DMS153 treated with DMSO at 0.1 percent for 48 hours (cell line): ENCODE measurements at regions not wholly inside any gene's neighbourhood (a gene's known extent, or its start where the extent isn't known, plus 50 kb on each side); places are given as distances from the start of the nearest gene placed in this dataset.
A peak's percentile ranks its signal among the peaks of the same experiment; 100 is the strongest.

Source experiments
- DNase-seq: peaks from one replicate; lab custom pipeline; 2025; ENCODE audit not compliant: unreplicated experiment; lab: John Stamatoyannopoulos, UW

DNA sequence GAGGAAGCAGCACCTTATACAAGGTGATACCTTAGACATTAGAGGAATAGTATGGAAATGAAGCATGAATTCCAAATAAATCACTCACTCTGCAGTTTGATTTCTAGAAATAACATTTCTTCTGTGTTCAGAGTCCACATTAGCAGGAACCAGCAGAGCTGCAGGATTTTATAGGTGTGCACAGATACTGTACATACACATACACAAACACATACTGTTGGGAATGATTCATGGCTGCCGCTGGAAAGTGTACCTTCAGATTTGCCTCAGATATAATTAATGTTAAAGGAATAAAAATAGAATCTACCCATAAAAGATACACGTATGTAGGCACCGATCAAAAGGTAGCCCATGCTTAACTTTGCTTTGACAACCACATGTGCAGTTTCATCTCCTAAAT, 578.1 kb downstream of the CSNK1G3 start:
- DNase-seq = no peak

DNA sequence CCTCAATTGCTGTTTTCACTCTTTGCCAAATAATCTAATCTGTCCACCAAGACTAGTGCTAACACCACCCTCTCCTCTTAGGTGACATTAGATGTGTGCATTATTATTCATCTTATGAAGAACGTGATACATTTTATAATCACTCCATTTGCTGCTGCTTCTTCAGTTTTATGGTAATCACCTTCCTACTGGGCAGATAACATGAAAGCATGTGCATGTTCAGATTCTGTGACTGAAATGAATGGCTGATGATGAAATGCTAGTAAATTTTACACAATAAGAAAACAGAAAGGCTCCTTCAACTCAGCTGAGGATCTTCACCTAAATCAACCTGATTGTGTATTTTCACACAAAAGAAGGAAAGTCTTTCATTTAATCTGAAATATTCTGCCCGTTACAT, 577.6 kb downstream of the CSNK1G3 start:
- no peak for DNase-seq

DNA sequence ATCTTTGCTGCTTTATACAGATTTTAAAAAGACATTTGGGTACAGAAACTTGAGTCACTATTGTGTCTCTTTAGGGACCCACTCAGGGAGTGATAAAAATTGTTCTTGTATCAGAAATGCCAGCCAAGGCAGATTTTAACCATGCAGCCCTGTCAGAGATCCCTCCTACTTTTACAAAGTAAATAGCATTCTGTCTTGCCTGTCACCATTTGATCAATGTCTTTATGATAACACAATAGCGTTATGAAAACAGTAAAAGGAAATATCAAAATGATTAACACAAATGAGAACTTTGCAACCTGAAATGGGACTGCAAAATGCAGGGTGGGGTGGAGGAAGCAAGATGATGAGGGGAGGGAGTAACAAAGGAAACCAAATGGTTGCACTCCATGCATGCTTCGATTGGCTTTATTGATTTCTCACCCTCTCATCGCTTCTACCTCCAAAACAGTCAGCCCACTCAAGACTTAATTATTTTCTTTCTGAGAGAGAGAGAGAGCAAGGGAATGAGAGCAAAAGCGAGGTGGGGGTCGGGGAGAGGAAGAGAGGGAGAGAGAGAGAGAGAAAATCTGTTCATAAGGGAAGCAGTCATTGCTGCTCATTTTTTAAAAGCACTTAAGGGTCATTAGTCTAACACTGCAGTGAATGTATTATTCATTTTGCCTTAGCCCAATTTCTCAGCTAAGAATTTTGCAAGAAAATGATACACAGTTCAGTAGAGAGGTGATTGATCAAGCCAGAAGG, 576.5 kb downstream of the CSNK1G3 start:
- no peak for DNase-seq

DNA sequence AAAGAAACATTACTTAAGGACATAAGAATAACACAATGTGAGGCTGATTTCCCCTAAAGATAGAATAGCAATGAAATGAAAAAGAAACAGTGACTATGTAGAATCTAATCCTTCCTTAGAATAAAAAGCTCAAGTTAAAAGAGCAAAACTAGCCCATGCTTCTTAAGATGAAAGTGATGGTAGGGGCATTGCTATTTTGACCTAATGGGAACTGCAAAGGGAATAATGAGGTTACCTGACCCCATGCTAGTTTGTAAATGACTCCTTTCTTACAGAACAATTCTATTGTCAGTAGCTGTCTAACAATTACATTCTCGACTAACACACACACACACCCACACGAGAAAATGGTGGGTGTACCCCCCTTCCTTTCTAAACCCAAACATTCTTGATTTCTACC, 575.8 kb downstream of the CSNK1G3 start:
- DNase-seq = no peak

DNA sequence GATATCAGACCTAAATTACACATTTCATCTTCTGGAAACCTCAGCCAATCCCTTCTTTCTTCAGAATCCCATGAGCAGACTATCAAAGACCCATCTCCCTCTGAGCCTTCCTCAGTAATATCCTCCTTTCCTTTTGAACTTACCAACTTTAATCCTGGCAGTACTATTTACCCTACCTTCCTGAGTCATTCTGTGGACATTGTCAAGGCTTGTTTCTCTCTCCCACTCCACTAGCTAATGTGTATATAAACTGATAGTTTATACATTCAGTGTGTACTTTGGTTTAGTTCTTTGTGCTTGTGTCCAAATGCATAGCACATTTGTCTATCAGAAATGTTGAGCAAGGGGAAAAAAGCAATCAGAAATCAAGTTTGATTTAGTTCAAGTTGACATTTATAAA, 568.3 kb downstream of the CSNK1G3 start:
- DNase-seq = peak; percentile 21

DNA sequence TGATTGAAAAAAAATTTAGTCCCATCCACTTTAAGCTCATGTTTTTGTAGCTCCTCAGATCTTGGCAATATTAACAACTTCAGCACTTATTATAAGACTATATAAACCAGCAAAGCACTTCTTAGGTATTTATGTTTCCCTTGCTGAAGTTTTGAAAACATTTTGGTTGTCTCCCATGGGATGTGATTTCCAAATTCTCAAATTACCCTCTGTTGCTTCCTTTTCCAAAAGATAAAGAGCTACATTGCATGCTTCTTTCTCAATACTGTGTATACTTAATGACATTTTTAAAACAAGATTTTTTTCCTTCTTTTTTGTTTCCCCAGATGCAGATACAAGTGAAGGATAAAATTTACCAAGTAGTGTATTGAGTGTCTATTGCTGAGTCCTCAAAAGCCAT, 567.1 kb downstream of the CSNK1G3 start:
- DNase-seq = no peak

DNA sequence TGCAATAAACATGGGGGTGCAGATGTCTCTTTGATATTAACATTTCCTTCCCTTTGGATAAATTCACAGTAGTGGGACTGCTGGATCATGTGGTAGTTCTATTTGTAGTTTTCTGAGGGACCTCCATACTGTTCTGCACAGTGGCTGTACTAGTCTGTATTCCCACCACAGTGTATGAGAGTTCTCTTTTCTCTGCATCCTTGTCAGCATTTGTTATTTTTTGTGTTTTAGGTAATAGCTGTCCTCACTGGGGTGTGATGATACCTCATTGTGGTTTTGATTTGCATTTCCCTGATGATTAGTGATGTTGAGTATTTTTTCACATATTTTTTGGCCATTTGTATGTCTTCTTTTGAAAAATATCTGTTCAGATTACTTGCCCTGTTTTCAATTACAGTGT, 562.5 kb downstream of the CSNK1G3 start:
- no peak for DNase-seq

DNA sequence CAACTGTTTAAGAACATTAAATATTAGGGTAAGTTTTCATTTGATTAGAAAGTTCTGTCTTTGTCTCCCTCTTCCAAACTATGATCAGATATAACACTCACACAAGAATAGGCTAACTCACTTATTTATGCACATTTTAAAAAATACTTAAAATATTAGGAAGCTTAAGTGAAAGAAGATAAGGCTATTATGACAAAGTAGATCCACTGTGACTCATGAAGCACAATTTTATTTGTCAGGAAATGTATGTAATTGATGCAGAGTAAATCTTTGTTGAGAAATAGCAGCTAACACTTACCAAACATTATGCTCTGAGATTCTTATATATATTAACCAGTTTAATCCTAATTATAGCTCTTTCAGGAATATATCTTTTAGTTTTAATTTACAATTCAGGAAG, 560.6 kb downstream of the CSNK1G3 start:
- no peak for DNase-seq

DNA sequence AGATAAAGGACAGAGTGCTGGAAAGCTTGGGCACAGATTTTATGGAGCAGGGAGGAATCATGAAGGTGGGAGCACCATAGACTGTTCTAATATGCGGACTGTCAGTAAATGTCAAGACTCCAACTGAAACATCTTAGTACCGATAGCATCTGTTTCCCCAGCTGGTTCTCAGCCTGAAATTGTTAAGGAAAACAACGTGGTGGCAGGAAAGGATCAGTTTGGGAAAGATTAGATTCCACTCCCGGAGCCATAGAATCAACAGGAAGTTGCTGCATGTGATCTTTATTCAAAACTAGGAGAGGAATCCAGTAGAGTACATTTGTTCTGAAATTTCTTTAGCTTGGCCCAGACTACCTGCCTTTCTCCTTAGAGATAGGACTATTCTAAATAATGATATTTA, 559.1 kb downstream of the CSNK1G3 start:
- DNase-seq = no peak

DNA sequence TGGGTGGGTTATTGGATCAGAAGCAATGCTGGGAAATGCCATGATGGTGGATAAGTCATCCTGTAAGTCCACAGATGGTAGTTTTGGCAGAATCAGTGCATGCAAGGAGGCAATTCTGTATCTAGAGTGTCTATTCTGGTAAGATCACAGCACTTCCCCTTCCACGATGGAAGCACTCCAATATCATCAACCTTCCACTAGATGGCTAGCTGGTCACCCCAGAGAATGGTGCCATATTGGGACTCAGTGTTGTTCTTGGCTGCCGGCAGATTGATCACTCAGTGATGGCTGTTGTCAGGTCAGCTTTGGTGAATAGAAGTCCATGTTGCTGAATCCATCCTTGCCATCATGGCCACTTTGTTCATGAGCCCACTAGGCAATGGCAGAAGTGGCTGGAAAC, 553.5 kb downstream of the CSNK1G3 start:
- no peak for DNase-seq

DNA sequence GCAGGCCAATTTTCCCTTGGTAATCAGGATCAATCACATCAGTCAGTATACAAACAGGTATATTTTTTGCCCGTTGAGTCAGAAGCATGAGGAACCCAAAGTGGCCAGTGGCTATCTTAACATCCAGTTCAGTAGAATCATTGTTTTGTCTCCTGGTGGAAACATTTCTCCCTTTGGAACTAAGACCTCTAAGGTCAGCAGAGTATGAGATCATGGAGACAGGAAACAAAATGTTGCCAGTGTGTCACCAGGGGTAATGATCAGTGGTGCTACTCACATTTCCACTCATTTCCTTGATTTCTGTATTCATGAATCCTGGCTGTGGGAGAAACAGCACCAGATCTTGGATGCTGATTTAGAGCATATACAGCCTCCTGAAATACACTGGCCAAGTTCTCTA, 553.0 kb downstream of the CSNK1G3 start:
- no peak for DNase-seq

DNA sequence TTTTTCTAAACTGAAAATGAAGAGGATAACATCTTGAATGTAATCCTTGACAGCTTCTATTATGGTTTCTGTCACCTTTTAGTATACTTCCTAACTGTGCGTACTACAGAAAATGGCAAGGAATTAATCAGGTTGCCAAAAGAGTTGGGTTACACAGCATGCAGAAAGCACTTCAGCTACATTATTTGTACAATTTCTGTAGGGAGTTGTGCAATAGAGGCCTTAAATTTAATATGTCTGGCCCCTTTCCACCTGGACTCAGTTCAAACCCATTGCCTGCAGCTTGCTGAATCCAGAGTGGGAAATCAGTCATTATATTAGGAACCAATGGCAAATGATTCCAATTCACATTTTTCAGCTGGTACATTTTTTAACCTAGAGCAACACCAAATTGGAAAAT, 549.7 kb downstream of the CSNK1G3 start:
- peak; percentile 52 for DNase-seq

DNA sequence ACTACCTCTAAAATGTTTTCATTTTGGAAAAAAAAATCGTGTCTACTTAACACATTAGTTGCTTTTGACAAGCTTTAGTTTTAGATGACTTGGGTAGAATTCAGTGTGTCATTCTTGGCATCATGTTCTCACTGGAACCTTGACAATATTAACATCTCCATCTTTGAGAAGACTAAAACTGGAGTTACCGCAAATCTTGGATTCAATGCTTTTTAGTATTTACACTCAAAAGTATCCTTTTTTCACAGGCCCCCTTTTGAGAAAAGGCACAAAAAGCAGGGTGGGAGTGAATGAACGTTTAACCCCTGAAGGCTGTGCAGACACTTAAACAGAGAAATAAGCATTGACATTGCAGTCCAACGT, 549.1 kb downstream of the CSNK1G3 start:
- no peak for DNase-seq

DNA sequence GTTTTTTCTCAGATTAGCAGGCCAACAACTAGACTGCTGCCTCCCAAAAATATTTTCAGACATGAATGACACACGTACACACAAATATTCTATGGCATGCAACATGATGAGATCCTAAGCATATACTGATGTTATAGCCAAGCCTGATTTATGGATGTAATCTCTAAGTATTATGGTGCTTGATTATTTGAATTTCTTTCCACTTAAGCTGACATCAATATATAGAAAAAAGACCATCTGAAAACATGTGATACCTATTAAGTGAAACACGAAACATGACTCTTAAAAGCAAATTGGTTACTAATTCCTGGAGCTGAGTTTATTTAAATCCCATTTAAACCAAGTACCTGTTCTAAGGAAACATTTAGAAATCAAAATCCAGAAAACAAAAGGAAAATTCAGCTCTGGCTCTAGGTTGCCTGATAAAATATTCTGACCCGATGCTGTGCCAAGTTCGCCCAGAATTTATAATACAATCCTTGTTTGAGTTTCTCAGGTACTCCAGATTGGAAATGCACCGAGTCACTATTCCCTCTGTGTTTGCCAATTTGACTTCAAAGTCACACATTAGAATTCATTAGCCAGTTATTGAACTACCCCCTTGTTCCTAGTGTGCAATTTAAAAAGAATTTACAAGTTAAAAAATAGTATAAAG, 548.6 kb downstream of the CSNK1G3 start:
- DNase-seq = no peak

DNA sequence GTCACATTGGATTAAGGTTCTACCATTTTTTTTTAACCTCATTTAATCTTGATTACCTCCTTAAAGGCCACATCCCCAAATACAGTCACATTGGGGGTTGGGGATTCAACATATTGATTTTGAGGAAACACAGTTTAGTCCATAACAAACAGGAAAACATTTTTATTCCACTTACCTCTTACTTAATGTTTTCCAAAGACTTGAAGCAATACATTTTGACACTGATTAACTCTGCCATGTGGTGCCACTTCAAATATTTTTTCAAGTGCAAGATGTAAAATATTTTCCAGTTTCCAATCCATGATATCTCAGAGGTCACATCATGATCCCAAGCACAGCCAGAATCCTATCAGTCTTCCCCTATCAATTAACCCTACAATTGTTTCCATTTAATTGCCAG, 548.0 kb downstream of the CSNK1G3 start:
- no peak for DNase-seq

DNA sequence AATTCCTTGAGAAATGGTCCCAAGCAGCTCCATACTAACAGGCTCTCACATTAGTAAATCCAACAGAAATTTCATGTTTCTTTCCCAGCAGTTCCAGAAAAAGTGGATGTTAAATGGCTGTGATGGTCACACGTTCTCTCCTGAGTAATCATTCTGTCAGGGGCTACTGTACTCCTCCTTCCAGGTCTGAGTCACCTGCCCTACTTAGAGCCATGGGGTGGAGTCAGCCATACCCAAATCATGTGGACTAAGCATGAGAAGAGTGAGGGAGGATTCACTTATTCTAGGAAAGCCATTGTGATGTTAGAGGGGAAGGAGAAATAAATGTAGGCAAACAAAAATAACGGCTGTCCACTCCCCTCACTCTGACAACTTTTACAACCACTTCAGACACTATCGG, 547.2 kb downstream of the CSNK1G3 start:
- no peak for DNase-seq

DNA sequence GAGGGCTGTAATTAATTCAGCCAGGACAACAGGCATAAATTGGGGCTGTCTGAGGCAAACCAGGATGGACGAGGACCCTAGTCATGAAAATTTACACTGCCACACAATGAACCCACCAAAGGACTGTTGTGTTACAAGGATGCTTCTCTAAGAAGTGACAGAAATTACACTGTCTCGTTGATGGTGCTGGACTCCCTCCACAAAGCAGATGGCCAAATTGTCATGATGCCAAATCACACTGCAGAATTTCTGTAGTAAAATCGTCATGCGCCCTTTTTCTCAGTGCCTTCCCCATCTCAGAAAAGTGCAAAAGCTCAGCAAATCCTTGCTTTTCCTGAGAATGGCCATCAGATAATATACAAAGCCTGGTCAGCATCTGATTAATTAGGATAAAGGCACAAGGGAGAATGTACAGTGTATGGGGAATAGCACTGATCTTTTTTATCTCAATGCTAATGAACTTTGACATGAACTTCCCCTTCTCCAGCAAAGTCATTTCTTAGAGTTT, 545.8 kb downstream of the CSNK1G3 start:
- no peak for DNase-seq

DNA sequence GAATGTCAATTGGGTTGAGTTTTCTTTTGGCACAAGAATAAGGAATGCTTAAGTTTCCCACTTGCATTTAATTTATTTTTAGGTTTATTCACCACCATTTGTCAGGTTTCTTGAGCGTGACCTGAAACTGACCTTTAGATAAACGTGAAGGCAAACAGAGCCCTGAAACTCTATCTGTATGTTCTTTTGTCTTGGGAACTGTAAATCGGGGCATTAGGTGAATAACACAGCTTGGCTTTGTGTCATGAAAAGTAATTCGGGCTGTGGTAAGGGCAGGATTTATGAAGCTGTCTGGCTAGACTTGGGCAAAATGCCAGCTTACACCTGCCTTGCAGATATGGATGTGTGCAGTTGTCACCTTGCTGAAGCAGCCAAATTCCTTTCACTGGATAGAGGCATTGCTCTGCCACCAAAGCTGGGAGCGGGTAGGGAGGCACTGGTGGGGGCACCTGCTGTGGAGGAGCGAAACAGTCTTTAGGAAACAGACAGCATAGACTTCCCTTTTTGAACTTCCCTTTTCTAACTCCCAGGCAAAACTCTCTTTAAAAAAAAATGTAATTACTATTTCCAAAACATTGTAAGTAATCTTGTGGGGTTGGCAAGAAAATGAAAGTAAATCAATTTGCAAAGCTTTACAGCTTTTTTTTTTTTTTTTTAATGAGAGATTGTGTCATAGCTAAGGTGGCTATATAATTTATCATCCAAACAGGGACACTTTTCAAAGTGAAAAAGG, 545.2 kb downstream of the CSNK1G3 start:
- peak; percentile 67 for DNase-seq

DNA sequence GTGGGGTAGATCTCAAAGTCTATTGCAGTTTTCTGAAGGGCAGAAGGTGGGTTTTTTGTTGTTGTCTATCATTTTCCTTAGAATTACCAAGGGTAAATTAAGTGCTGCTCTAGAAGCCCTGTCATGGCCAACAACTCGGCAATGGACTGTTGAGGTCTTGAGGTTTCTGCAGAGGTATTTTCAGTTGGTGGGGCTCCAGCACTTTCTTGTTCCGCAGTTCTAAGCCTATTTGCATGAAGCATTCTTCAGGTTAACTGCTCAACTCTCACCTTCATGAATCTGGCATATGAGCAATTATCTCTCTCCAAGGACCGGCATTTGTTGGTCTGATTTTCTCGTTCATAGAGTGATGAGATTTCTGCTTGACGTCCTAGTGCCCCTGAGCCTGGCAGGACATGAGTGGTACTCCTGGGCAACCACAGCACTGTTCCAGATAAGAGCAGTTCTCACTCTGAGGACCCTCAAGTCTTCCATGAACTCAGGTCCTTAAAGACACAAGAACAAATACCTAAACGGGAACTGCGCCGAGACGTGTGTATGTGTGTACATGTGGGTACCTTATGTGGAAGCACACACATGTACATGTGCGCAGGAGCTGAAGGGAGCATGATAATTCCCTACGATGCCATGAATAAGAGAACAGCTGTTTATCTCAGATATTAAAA, 544.5 kb downstream of the CSNK1G3 start:
- DNase-seq = no peak

DNA sequence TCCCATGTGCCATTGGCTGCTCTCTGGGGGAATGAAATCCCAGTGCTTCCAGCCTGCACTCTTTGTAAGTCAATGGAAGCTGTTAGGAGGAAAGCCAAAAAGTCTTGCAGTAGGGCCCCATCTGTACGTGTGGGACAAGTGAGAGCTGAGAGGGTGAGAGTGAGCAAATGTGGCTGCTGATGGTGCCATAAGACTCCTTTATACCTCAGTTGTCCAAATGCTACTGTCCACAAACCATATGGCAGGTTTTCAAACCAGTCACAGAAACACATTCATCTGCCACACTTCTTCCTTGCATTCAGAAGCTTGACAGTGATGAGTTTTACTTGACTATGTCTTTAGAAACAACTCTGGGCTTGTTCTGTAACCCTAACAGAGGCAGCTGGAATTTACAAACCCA, 543.8 kb downstream of the CSNK1G3 start:
- DNase-seq = no peak

DNA sequence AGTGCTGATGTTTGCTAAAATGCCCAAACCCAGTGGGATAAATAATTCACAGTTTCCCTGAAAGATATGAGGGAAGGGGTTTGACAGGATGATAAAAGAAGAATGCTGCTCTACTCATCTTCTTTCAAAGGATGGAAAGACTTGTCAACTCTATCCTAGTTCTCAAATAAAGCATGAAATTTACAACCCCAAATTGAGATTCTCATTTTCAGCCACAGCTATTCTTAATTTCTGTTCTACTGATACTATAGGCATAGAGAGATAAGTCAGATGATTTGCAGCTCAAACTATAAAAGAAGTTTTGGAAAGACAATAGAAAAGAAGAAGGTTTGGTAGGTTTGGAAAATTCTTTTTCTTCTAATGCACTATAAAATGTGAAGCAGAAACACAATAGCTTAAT, 542.6 kb downstream of the CSNK1G3 start:
- DNase-seq = no peak

DNA sequence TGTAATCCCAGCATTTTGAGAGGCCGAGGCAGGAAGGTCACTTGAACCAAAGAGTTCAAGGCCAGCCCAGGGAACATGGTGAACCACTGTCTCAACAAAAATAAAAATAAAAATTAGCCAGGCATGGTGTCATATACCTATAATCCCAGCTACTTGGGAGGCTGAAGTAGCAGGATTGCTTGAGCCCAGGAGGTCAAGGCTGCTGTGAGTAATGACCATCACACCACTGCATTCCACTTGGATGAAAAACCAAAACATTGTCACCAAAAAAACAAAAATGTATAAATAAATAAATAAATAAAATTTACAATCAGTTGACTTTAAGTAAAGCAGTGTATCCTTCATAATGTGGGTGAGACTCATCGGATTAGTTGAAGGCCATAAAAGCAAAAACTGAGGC, 541.4 kb downstream of the CSNK1G3 start:
- DNase-seq = no peak
